ENCODE measurements at regions not wholly inside any gene's neighbourhood (a gene's known extent, or its start where the extent isn't known, plus 50 kb on each side); places are given as distances from the start of the nearest gene placed in this dataset.

DNA sequence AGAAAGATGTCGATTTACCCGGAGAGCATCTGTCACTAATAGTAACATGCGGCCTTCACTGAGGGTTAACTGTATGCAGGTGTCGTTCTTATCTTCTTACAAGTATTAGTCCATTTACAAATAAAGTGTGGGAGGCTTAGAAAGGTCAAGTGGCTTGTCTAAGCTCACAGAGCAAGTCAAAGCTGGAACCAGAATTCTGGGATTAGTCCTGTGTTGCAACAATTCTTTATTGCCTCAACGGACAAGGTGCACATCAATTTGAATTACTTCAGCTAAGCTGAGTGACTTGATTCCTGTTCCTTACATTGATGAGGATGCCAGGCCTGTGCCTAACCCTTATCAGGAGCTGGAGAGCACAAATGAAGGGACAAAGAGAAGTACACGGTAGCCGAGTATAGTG lies 1193.6 kb downstream of the UQCRFS1 start:
- TF ChIP-seq CTCF (IDR thresholded peaks at IDR 0.05) (no peak), POLR2A (IDR thresholded peaks at IDR 0.05) (no peak), POLR2AphosphoS5 (IDR thresholded peaks at IDR 0.05) (no peak)
